Midbrain (tissue), 1 donor: ENCODE measurements at regions not wholly inside any gene's neighbourhood (a gene's known extent, or its start where the extent isn't known, plus 50 kb on each side); places are given as distances from the start of the nearest gene placed in this dataset.
"Not testable (repeated sequence)": the region's sequence is repeated elsewhere in the genome, so short reads cannot be mapped to it uniquely, and the experiment has no call there.

Source experiments
- DNase-seq: peaks from one replicate; lab custom pipeline; 2025; lab: John Stamatoyannopoulos, UW

GRCh38 chr10:84938117-84938905, 609.9 kb downstream of the CCSER2 start:
- no peak for DNase-seq

- no peak for DNase-seq
Measured at GRCh38 chr10:84943541-84943940, 615.2 kb downstream of the CCSER2 start.

- no peak for DNase-seq
Measured at GRCh38 chr10:84944187-84944586, 615.8 kb downstream of the CCSER2 start.

GRCh38 chr10:84945791-84946190, 617.4 kb downstream of the CCSER2 start:
- no peak for DNase-seq

DNA sequence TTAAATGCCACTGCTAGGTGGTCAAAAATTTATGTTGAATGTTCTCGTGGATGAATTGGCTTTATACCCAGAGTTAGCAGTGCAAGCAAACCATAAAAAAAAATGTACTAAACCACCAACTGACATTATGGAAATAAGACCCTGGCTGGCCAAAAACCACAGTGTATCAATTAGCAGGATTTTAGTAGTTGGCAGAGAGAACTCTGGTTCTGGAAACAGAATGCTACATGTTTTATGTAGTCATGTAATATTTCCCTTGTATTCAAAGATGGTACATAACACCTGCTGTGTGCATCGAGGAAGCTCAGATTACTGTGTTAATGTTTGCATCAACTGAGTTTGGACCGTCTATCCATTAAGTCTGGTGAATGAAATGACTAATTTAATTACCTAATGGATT, 618.5 kb downstream of the CCSER2 start:
- DNase-seq: no peak

DNA sequence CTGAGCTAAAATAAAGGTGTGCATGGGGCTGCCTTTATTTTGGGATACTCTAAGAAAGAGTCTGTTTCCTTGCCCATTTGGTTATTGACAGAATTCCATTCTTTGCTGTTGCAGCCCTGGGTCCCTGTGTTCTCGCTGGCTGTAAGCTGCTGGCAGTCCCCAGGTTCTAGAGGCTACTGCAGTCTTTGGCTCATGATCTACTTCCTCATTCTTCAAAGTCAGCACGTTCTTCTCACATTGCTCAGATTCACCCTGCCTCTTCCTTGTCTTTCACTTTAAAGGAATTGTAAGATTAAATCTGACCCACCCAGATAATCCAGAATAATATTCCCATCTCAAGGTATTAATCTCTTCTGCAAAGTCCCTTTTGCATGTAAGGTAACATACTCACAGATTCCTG, 620.3 kb downstream of the CCSER2 start:
- DNase-seq: no peak

DNA sequence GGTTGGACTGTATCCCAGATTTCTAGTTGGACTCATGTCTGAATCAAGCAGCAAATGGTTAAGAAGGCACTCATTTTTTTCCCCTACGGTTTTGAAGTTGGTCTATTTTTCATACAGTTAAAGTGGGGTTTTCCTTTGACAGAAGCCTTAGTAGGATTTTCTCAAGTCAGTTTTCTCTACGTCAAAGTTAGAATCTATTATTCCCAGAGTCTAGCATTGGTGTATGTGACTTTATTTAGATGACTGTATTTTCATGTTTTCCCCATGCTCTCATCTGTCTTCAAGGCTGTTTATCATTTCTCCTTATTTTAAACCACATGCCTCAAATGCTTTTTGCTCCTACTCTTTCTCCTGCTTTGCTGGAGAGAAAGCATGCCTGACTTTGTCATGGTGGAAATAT, 623.2 kb downstream of the CCSER2 start:
- DNase-seq: no peak

GRCh38 chr10:84957427-84957826, 629.0 kb downstream of the CCSER2 start:
- DNase-seq: no peak

GRCh38 chr10:84965468-84965867, 637.1 kb downstream of the CCSER2 start:
- DNase-seq: no peak

DNA sequence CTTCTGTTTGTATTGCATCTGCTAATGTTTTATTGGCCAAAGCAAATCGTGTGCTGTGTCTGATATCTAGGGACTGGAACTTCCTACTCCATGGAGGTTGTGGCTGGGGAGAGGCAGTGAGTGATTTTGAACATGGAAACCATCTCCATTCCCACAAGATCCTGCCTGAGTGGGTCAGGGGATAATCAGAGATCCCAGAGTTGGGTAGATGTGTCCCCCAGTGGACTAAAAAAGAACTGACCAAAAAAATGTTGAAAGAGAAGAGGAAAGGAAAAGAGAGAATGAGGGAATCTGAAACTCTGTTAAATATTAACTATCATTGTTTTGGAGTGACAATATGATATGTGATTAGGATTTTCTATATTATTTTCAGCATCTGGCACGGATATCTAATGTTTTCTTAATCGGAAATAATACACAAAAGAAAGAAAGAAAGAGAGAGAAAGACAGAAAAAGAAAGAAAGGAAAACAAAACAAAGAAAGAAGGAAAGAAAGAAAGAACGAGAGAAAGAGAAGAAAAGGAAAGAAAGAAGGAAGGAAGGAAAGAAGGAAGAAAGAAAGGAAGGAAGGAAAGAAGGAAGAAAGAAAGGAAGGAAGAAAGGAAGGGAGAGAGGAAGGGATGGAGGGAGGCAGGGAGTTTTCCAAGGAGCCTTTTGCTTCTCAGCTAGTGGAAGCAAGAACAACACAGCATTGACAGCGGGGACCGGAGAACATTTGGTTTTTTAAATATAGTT, 638.5 kb downstream of the CCSER2 start:
- DNase-seq: no peak

GRCh38 chr10:84969297-84969696, 640.9 kb downstream of the CCSER2 start:
- DNase-seq: not testable (repeated sequence)

DNA sequence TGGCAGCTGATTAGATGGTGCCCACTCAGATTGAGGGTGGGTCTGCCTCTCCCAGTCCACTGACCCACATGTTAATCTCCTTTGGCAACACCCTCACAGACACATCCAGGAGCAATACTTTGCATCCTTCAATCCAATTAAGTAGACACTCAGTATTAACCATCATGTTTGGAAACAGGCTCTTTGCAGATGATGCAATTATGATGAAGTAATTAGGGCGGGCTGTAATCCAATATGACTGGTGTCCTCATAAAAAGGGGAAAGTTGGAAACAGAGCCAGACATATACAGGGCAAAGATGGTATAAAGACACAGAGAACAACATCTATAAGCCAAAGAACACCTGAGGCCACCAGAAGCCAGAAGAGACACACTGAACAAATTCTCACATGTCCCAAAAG, 658.6 kb downstream of the CCSER2 start:
- no peak for DNase-seq

GRCh38 chr10:84988011-84988410, 659.6 kb downstream of the CCSER2 start:
- DNase-seq: no peak

GRCh38 chr10:84990713-84991112, 662.3 kb downstream of the CCSER2 start:
- no peak for DNase-seq

DNA sequence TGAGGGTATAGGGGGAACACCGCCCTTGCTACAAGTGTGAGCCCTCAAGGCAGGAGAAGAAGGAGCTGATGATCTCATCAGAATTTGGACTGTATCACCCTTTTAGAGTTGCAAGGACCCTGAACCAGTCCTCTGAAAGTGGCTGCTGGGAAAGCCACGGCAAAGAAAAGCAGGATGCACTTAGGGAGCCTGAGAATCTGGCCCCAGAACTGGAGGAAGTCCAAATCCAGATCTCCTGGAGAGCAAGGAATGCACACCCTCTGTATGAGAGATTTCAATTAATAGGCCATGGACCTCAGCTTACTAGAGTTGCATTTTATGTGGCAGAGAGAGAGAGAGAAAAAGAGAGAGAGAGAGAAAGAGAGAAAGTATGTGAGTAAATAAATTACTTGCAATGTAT, 662.9 kb downstream of the CCSER2 start:
- DNase-seq: no peak

DNA sequence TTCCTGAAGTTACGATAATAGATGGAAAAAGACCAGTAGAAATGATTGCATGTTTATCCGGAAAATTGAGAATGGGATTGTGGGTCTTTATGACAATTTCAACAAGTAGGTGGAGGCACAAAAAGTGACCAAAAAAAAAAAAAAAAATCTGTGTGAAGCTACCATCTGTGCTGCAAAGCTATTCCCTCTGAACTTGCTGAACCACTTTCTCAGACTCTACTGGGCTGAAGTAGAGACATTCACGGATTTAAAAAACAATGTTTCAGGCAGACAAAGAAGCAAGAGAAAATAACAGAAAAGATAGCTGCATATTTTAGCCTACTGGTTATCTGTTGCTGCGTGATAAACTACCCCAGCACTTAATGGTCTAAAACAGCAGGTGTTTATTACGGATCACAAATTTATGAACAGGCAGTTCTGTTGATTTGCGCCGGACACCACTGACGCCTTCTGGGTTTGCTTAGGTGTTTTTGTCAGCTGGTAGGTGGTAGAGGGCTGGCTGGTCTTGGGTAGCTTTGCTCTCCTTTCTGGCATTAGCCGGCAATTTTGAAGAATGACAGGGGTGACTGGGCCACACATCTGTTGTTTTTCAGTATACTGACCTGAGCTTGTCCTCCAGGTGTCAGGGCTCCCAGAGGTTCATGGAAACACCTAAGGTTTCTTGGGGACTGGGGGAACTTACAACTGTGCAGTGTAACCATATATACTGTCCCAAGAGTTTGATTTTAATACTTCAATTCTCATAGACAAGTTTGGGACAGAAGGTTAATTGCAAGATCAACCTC, 665.1 kb downstream of the CCSER2 start:
- DNase-seq: no peak

DNA sequence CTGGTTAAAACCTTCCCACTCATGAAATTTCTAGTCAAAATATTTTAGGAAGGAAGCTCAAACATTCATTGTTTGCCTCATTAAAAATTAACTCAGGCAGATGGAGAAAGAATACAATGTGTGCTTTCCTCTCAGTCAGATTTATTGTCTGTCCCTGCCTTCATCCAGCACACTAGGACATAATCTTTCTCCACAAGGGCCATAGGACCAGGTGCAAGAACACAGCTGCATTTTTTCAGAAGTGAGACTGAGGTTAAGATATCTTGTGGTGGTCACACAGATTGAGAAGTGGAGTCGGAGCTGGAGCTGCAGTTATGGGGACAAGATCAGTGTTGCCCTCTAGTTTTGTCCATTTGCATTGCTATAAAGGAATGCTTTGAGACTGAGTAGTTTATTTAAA, 666.3 kb downstream of the CCSER2 start:
- DNase-seq: no peak

- DNase-seq: no peak
Measured at GRCh38 chr10:84996580-84996979, 668.2 kb downstream of the CCSER2 start.

- DNase-seq: no peak
Measured at GRCh38 chr10:84997870-84998269, 669.5 kb downstream of the CCSER2 start.

- DNase-seq: no peak
Measured at GRCh38 chr10:84999929-85000328, 671.5 kb downstream of the CCSER2 start.

- DNase-seq: no peak
Measured at GRCh38 chr10:85003083-85003482, 674.7 kb downstream of the CCSER2 start.

DNA sequence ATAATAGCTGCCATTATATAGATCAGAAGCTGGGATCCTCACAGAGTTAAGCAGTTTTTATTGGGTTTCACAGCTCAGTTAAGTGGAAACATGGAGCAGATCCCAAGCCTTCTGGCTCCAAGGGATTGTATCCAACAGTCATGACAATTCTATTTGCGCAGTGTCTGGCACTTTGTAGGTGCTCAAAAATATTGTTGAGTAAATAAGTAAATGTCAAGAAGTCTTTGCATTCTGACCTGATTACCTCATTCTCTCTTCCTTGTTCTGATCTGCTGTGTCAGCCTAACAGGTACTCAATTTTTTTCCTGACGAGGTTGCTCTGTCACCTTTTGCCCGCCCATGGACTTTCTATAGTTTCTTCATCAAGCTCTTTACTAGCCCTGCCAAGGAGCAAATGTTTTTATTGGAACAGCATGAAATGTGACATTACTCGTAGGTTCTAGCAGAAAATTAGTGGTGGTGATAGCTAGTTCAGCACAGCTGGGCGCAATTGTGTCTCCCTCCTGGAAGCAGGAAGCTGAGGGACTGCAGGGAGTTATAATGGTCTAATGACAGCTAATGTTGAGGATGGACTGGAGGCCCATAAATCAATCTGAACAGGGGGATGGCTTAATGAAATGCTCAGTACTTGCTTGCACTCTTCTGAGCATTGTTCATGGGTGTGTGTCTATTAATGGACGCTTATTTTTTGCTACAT, 680.2 kb downstream of the CCSER2 start:
- no peak for DNase-seq
